ENCODE measurements at regions not wholly inside any gene's neighbourhood (a gene's known extent, or its start where the extent isn't known, plus 50 kb on each side); places are given as distances from the start of the nearest gene placed in this dataset.
A peak's percentile ranks its signal among the peaks of the same experiment; 100 is the strongest.

DNA sequence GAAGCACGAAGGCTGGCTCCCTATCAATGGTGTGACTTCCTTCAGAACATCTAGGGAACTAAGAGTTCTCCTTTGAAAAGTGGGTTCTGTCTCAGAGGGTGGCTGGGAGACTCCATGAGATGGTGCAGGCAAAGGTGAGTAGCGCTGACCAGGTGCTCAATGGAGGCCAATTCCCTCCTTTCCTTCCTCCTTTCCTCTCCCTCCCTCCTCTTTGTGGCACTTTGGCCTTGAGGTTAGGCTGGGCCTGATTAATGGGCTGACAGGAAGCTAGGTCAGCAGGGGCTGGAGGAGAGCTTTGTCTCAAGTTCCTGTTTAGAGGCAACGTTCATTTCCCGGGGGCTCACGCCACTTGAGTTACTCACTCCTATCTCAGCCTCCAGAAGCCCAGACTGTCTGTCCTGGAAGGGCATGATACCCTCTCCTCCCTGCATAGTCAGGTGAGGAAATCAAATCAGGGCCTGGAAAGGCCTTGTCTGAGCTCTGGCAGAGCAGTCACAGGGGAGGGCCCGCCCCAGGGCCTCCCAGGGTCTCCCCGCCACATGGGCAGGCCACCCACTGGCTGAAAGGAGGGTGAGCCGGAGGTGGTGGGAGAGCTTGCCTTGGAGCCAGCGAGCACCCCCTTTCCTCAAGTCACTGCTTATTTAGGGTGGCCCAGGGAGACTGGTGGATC lies 58.4 kb upstream of the SSBP3 start:
- H3K4me3 ChIP-seq (ENCODE audit: control insufficient read depth, low read depth, low read length), result no peak overlapping the region
- peak; percentile 17 for DNase-seq (ENCODE audit: low read depth)
- TF ChIP-seq, protein P1, sequence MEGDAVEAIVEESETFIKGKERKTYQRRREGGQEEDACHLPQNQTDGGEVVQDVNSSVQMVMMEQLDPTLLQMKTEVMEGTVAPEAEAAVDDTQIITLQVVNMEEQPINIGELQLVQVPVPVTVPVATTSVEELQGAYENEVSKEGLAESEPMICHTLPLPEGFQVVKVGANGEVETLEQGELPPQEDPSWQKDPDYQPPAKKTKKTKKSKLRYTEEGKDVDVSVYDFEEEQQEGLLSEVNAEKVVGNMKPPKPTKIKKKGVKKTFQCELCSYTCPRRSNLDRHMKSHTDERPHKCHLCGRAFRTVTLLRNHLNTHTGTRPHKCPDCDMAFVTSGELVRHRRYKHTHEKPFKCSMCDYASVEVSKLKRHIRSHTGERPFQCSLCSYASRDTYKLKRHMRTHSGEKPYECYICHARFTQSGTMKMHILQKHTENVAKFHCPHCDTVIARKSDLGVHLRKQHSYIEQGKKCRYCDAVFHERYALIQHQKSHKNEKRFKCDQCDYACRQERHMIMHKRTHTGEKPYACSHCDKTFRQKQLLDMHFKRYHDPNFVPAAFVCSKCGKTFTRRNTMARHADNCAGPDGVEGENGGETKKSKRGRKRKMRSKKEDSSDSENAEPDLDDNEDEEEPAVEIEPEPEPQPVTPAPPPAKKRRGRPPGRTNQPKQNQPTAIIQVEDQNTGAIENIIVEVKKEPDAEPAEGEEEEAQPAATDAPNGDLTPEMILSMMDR (conservative IDR thresholded peaks at IDR 0.05; ENCODE audit: control insufficient read depth, insufficient read depth, low read depth, low read length), result no peak

DNA sequence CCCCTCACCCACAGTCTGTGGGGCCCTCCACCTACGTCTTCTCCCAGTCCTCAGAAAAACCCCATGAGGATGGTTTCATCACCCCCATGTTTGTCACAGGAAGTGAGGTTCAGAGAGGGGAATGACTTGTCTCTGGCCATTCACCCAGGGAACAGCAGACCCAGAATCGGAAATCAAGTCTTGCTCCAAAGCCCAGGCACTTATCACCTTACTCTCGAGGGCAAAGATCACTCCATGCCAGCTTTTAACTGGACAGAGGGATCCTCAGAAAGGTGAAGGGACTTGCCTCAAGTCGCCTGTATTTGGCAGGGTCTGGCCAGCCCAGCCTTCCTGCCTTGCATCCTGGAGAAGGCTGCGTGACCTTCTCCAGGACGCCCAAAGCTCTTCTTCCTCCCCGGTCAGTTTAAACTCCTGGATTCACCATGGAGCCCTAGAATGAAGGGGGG lies 57.9 kb upstream of the SSBP3 start:
- TF ChIP-seq, protein P1 (conservative IDR thresholded peaks at IDR 0.05; ENCODE audit: control insufficient read depth, insufficient read depth, low read depth, low read length), result no peak
- DNase-seq (ENCODE audit: low read depth), result peak; percentile 24
- no peak overlapping the region for H3K4me3 ChIP-seq (ENCODE audit: control insufficient read depth, low read depth, low read length)

DNA sequence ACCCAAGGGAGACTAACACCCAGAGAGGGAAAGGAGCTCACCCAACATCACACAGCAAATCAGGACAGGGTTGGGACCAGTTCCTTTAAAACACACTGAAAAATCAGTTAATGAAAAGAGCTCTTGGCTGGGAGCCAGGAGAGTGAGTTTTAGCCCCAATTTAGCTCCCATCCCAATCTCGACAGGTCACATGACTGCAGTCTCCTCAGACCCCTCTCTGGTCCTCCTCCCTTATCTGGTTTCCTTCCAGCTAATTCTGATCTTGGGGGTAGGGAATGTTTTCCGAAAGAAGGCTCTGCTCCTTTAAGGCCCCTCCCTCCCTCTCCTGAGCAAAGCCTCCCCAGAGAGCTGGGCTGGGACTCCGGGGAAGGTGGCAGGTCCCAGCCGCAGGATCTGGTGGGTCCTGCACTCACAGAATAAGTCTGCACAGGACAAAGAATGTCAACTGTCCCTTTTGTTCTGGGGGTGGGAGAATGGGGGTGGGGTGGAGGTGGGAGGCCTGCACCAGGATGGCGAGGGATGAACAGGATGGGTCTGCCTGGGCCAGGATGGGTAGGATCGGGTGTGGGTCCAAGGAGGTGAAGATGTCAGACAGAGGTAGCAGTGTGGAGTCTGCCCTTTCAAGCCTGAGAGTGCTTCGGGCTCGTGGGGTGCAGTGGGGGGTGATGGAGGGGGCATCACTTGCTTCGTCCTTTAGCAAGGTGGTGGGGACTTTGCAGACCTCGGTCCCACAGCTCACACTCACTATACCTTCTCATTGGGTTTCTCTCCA lies 57.3 kb upstream of the SSBP3 start:
- H3K4me3 ChIP-seq (ENCODE audit: control insufficient read depth, low read depth, low read length), result no peak overlapping the region
- TF ChIP-seq, protein P1 (conservative IDR thresholded peaks at IDR 0.05; ENCODE audit: control insufficient read depth, insufficient read depth, low read depth, low read length), result no peak
- no peak for DNase-seq (ENCODE audit: low read depth)

DNA sequence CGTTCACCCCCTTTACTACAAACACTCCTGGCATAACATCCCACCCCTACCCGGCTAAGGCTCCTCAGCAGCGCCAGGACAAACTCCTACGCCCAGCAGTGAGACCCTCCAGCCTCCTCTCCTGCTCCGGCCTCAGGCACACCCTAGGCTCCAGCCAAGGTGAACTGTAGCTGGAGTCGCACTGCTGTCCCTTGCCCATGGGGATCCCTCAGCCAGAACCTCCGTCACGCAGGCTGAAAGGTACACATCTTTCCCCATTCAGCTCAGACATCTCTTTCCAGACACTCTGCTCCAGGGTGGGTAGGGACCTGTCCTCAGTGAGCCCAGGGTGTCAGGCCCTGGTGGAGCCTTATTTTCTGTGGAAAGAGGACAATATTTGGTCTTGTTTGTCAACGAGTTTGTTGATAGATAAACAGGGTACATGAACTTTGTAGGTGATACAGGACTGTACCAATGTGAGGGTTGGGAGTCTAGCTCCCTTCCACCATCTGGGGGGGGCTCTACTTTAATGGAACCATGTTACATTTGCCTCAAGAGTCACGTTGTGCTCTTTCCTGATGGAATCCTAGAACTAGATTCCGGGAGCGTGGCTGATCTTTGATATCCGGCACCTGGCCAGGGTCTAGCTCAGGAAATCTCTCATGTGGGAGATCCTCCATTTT lies 56.5 kb upstream of the SSBP3 start:
- no peak for DNase-seq (ENCODE audit: low read depth)
- TF ChIP-seq, protein P1 (conservative IDR thresholded peaks at IDR 0.05; ENCODE audit: control insufficient read depth, insufficient read depth, low read depth, low read length), result no peak
- no peak overlapping the region for H3K4me3 ChIP-seq (ENCODE audit: control insufficient read depth, low read depth, low read length)

DNA sequence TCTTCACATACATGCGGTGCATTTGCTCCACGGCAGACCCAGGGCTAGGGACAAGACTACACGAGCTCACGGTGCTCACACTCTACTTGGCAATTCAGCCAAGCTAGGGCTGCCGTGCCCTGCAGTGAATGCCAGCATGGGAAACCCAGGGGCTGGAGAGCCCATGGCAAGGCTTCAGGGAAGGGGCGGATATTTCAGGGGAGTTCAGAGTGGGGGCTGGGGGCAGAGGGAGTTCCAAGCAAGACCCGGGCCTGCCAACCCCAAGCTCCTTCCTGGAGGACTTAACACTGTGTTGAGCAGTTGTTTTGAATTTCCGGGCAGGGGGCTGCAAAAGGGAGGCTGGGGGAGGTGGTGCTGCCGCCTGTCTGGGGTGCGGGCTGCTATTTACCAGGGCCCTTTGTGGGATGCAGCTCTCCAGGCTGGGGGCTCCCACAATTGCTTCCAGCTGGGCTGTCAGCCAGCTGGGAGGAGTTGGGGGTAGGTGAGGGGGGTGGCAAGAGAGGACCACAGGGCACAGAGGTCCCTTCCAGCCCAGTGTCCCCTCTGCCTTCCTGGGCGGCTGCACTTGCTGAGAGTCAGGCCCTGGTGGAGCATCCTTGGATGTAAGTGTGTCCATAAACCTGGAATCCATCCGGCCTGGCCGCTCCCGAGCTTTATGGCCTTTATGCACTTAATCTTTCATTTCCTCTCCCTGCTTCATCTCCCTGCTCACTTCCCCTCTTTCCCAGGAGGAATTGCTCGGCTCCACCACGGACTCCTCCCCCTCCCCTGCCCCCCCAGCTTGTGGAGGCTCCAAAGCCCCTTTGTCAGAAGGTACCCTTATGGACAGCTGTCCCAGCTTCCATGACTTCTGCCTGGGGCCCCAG lies 55.8 kb upstream of the SSBP3 start:
- TF ChIP-seq, protein P1 (conservative IDR thresholded peaks at IDR 0.05; ENCODE audit: control insufficient read depth, insufficient read depth, low read depth, low read length), result no peak
- no peak overlapping the region for H3K4me3 ChIP-seq (ENCODE audit: control insufficient read depth, low read depth, low read length)
- no peak for DNase-seq (ENCODE audit: low read depth)

DNA sequence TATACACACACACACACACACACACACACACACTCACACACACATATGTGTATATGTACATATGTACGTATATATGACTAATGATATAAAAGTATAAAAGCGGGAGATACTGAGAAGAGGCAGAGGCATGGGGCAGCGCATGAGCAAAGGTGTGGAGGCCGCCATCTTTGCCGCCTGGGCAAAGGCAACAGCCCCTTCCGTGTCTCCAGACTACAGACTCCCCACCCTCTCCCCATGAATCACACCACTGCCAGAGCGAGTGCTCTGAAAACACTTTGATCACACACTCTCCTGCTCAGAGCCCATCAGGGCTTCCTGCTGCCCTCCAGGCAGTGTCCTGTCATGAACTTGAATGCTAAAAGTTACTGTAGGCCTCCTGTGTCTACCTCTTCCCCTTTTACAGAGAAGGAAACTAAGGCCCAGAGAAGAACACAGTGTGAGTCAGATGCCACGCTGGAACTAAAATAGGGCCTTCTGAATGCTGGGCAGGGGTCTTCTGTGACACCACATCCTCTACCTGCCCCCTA lies 54.7 kb upstream of the SSBP3 start:
- DNase-seq (ENCODE audit: low read depth), result no peak
- TF ChIP-seq, protein P1 (conservative IDR thresholded peaks at IDR 0.05; ENCODE audit: control insufficient read depth, insufficient read depth, low read depth, low read length), result no peak

More for the DNA sequence above, 54.7 kb upstream of the SSBP3 start:
- H3K4me3 ChIP-seq (ENCODE audit: control insufficient read depth, low read depth, low read length), result no peak overlapping the region

Measured in fibroblast of mammary gland (primary cell).